Lower leg skin (tissue), 4 donors: ENCODE measurements at regions not wholly inside any gene's neighbourhood (a gene's known extent, or its start where the extent isn't known, plus 50 kb on each side); places are given as distances from the start of the nearest gene placed in this dataset.

Source experiments
- DNase-seq, 2 donors: peaks; one replicate each; pipeline ENCODE4 v3.0.0-alpha.2; 2019; ENCODE audit warnings: low spot score in 2 of 2
- H3K4me3 ChIP-seq: fragments of 200-600 bp; sonication (generic); 2 replicates; pipeline ENCODE4 v1.5.1; 2017; ENCODE audit warnings: mild to moderate bottlenecking, low read depth; ENCODE audit not compliant: poor library complexity, severe bottlenecking
- CTCF ChIP-seq, 3 donors: fragments of 450-650 bp; IDR thresholded peaks; one replicate each; pipeline ENCODE4 v1.5.1; 2016; ENCODE audit warnings: antibody characterized with exemption in 3 of 3, mild to moderate bottlenecking in 3 of 3, moderate library complexity in 2 of 3
- POLR2A ChIP-seq, 2 donors: fragments of 450-650 bp; IDR thresholded peaks; one replicate each; pipeline ENCODE4 v1.6.1; 2016 to 2017; ENCODE audit warnings: antibody characterized with exemption in 2 of 2, mild to moderate bottlenecking in 1 of 2, moderate library complexity in 1 of 2
- WGBS, 2 donors: methylation state at CpG; one replicate each; pipeline ENCODE4 v1.1.5; 2018; 5-methylcytosine and 5-hydroxymethylcytosine counted together
- intact Hi-C: fragments of 100-400 bp; cut with DNase I; formaldehyde crosslinking; loops from one replicate; pipeline ENCODE4 v1.15.0; 2023; ENCODE audit warnings: low total_unique reads

- intact Hi-C loops = no loop called here
- peak in 1 of 2 donors; percentile 39 for DNase-seq
- no peak overlapping the region for H3K4me3 ChIP-seq
- TF ChIP-seq CTCF (IDR thresholded peaks at IDR 0.05) (no peak), POLR2A (IDR thresholded peaks at IDR 0.05) (no peak)
- 85 to 88% methylated on average over 14 of the region's 14 CpGs for WGBS, 2 donors
These were observed 66.0 kb upstream of the FCN1 start for GRCh38 chr9:134983506-134984371.

- no peak overlapping the region for H3K4me3 ChIP-seq
- intact Hi-C loops = no loop called here
- WGBS, 2 donors = 85 to 88% methylated on average over 23 of the region's 23 CpGs
- peak in 1 of 2 donors; percentile 81 for DNase-seq
- TF ChIP-seq CTCF (IDR thresholded peaks at IDR 0.05) = no peak
- TF ChIP-seq POLR2A (IDR thresholded peaks at IDR 0.05) = no peak
These were observed 66.9 kb upstream of the FCN1 start for GRCh38 chr9:134984372-134985265.

- TF ChIP-seq CTCF (IDR thresholded peaks at IDR 0.05) = no peak
- TF ChIP-seq POLR2A (IDR thresholded peaks at IDR 0.05) = no peak
- H3K4me3 ChIP-seq = no peak overlapping the region
- peak in 1 of 2 donors; percentile 20 for DNase-seq
- 87 to 93% methylated on average over 7 of the region's 7 CpGs for WGBS, 2 donors
- intact Hi-C loops = no loop called here
These were observed 67.7 kb upstream of the FCN1 start for GRCh38 chr9:134985451-134985850.

- TF ChIP-seq POLR2A (IDR thresholded peaks at IDR 0.05) = no peak
- no peak for TF ChIP-seq CTCF (IDR thresholded peaks at IDR 0.05)
- DNase-seq = no peak
- 85 to 96% methylated on average over 1 of the region's 1 CpG for WGBS, 2 donors
- H3K4me3 ChIP-seq = no peak overlapping the region
- intact Hi-C loops = no loop called here
These were observed 69.2 kb upstream of the FCN1 start for GRCh38 chr9:134986957-134987356.

- intact Hi-C loops = no loop called here
- TF ChIP-seq POLR2A (IDR thresholded peaks at IDR 0.05) (no peak), CTCF (IDR thresholded peaks at IDR 0.05) (no peak)
- DNase-seq = peak in 1 of 2 donors; percentile 49
- WGBS, 2 donors = 90 to 95% methylated on average over 6 of the region's 6 CpGs
- no peak overlapping the region for H3K4me3 ChIP-seq
These were observed 69.7 kb upstream of the FCN1 start for GRCh38 chr9:134987376-134987775.
